ENCODE measurements at regions not wholly inside any gene's neighbourhood (a gene's known extent, or its start where the extent isn't known, plus 50 kb on each side); places are given as distances from the start of the nearest gene placed in this dataset.

GRCh38 chr13:73687929-73688328, 446.3 kb downstream of the KLF12 start:
- no peak for TF ChIP-seq ESRRG (CRISPR knock-in tag; IDR thresholded peaks at IDR 0.05)
- TF ChIP-seq RARB (CRISPR knock-in tag; IDR thresholded peaks at IDR 0.05): no peak
- TF ChIP-seq ZNF70 (CRISPR knock-in tag; IDR thresholded peaks at IDR 0.05): no peak
- TF ChIP-seq SNAI2 (CRISPR knock-in tag; IDR thresholded peaks at IDR 0.05): no peak
- no peak for TF ChIP-seq ZFP3 (CRISPR knock-in tag; IDR thresholded peaks at IDR 0.05)
- TF ChIP-seq GLIS3 (CRISPR knock-in tag; IDR thresholded peaks at IDR 0.05): no peak
- TF ChIP-seq PATZ1 (CRISPR knock-in tag; IDR thresholded peaks at IDR 0.05; ENCODE audit: borderline replicate concordance): no peak
- no peak for TF ChIP-seq ZNF8 (CRISPR knock-in tag; IDR thresholded peaks at IDR 0.05)
- TF ChIP-seq ZFP30 (CRISPR knock-in tag; IDR thresholded peaks at IDR 0.05): no peak
- no peak for TF ChIP-seq ARNTL (CRISPR knock-in tag; IDR thresholded peaks at IDR 0.05; ENCODE audit: borderline replicate concordance, low read depth)
- TF ChIP-seq TSHZ2 (CRISPR knock-in tag; IDR thresholded peaks at IDR 0.05): no peak
- no peak for TF ChIP-seq CSDC2 (CRISPR knock-in tag; IDR thresholded peaks at IDR 0.05)
- TF ChIP-seq BACH2 (CRISPR knock-in tag; IDR thresholded peaks at IDR 0.05; ENCODE audit: borderline replicate concordance): no peak
- no peak for TF ChIP-seq PPARA (CRISPR knock-in tag; IDR thresholded peaks at IDR 0.05; ENCODE audit: borderline replicate concordance)
